ENCODE measurements at regions not wholly inside any gene's neighbourhood (a gene's known extent, or its start where the extent isn't known, plus 50 kb on each side); places are given as distances from the start of the nearest gene placed in this dataset.

GRCh38 chr4:3832536-3833220 is 66.5 kb downstream of the ADRA2C start:
- DNase-seq: no peak

GRCh38 chr4:3833326-3833989 is 67.3 kb downstream of the ADRA2C start:
- no peak for DNase-seq

- DNase-seq: no peak
Measured at GRCh38 chr4:3834186-3834662, 68.0 kb downstream of the ADRA2C start.

- DNase-seq: no peak
Measured at GRCh38 chr4:3834663-3835521, 68.7 kb downstream of the ADRA2C start.

DNA sequence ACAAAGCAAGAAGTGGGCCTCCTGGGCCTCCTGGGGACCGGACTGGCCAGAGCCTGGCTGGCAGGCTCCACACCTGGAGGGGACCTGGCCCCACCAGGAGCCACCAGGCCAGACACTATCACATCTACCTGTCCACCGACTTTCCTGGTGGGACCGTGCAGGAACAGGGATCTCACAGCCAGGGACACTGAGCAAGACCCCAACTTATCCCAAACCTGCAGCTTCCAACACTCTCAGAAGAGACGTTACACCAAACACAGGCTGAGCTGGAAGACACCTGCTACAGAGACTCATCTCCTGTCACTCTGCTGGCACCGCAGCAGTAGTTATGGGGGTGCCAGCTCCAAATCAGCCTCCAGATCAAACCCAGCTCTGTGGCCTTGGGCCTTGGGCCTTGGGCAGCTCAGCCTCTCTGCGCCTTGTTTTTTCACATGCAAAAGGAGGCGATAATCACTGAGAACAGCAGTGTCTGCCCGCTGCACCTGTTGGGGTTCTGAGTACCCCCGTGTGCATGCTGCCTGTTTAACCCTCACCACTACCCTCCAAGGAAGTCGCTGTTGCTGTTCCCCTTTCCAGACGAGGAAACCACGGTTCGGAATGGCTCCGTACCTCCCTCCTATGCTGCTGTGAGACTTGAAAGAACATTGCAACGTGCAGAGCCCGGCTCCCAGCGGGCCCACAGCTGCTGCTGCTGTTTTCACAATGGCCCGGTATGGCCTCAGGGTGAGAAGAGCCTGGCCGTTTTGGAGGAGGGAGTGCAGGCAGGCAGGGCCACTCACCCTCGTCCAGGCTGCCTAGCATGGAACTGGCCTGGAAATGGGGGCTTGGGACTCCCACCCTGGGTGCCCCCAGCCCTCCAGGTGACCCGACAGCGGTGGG is 69.6 kb downstream of the ADRA2C start:
- DNase-seq: no peak

DNA sequence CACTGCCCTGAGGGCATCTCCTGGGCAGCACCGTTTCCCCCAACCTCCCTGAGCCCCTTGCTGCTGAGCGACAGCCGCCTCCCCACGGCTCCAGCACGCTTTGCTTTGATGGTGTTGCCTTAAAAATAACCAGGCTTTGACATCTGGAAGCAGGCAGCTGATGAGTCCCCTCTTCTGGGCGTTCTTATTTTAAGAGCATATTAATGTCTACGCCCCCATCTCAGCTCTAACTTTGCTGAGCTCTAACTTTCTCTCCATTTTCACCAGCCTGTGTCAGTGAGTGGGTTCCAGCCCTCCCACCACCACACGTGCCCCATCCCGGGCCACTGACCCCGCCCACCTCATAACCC is 70.2 kb downstream of the ADRA2C start:
- no peak for DNase-seq

GRCh38 chr4:3836756-3837601 is 70.8 kb downstream of the ADRA2C start:
- no peak for DNase-seq

- DNase-seq: no peak
Measured at GRCh38 chr4:3838437-3839380, 72.5 kb downstream of the ADRA2C start.

DNA sequence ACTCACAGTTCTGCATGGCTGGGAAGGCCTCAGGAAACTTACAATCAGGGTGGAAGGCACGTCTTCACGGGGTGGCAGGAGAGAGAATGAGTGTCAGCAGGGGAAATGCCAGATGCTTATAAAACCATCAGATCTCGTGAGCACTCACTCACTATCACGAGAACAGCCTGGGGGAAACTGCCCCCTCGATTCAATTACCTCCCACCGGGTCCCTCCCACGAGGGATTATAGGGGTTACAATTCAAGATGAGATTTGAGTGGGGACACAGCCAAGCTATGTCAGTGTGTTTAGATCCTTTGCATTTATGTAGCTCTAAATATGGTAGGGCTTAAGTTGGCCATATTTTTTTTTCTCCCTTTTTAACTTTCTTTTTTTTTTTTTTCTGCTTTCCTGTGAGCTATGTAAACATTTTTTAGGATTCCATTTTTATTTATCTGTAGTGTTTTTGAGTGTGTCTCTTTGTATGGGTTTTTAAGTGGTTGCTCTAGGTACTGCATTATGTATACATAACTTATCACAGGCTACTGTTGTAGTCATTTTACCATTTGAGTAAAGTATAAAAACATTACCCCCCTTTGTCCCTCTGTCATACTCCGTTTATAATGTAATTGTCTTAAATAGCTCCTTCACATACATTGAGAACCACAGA is 79.0 kb downstream of the ADRA2C start:
- DNase-seq: peak; percentile 40

- no peak for DNase-seq
Measured at GRCh38 chr4:3845744-3846429, 79.7 kb downstream of the ADRA2C start.

DNA sequence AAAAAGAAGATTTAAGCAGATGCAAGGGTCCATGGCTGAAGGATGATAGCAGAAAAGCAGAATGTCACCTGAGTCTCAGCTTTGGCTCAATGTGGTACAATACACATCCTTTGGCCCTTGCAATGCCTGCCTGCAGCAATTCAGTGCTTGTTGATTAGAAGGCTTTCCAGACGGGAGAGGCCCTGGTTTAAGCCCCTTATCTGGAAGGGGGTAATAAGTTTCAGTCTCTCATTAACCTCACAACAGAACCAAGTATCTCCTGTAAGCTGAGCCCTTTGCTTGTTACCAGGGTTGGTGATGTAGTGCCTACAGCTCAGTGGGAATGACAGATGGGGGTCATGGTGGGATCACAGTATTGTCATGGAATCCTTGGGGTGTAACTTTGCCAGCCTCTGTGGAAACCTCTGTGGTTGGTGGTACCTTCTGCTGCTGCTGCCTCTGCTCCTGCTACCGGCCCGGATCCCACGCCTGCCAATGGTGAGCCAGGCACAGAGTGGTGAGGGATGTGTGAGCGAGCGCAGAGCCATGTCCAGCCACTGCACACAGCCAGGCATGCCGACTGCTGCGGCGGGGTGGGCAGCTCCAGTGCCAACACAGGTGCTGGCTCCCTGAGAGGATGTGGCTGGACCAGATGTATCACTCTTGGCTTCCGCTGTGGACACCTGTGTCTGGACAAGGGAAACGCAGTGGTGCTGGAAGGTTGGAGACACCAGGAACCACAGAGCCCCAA is 81.2 kb downstream of the ADRA2C start:
- no peak for DNase-seq

GRCh38 chr4:3848323-3848722 is 82.1 kb downstream of the ADRA2C start:
- DNase-seq: no peak

GRCh38 chr4:3849140-3849539 is 83.0 kb downstream of the ADRA2C start:
- DNase-seq: no peak

DNA sequence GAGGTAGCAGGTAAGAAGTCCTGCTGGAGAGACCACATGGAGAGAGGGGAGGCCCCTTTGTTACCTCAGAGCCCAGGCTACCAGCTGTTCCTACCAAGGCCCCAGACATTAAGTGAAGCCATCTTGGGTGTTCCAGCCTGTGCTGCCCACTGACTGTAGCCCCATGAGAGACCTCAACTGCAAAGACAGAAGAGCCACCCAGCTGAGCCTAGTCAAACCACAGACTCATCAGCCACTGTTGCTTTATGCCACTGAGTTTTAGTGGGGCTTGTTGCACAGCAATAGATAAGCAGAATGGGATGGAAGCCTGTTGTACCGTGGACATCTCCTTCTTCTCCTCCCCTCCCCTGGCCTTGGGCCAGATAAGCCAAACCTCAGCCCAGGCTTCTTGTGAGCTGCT is 83.9 kb downstream of the ADRA2C start:
- no peak for DNase-seq

DNA sequence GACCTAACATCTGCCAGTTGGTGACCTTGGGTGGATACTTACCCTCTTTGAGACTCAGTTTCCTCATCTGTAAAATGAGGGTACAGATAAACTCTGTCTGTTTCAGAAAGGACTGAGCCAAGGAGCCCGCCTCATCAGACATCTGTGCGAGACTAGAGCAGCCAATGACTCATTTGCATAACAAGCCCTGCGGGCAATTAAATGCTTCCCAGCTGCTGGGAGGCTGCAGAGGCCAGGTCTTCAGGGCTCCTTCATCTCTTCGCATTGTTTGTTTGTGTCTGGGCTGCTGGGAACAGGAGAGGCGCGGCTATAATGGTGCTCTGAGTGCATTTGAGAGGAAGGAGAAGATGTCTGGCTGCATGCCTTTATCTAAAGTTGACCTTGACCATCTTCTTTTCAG is 85.0 kb downstream of the ADRA2C start:
- no peak for DNase-seq

DNA sequence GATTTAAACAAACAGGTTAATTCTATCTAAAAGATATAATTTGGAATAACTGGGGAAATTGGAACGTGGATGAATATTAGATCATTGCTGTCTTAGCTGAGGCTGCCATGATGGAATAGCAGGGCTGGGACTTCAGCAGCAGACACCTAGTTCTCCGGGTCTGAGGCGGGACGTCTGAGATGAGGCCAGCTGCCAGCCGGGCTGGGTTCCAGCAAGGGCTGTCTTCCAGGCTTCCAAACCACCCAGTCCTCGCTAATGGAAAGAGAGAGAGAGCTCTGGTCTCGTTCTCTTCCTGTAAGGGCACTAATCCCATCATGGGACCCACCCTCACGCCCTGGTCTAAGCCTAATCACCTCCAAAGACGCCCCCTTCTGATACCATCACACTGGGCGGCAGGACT is 85.7 kb downstream of the ADRA2C start:
- no peak for DNase-seq

- DNase-seq: no peak
Measured at GRCh38 chr4:3852309-3852708, 86.1 kb downstream of the ADRA2C start.

GRCh38 chr4:3852711-3853110 is 86.5 kb downstream of the ADRA2C start:
- no peak for DNase-seq

All from NCI-H187 treated with DMSO at 0.1 percent for 48 hours (cell line).